IgD-negative memory B cell (primary cell): ENCODE measurements at regions not wholly inside any gene's neighbourhood (a gene's known extent, or its start where the extent isn't known, plus 50 kb on each side); places are given as distances from the start of the nearest gene placed in this dataset.
A peak's percentile ranks its signal among the peaks of the same experiment; 100 is the strongest.

Experiments
- H3K27ac Mint-ChIP-seq, 3 donors: one replicate each; pipeline ENCODE4 v1.8.0; 2020 to 2022; ENCODE audit warnings: mild to moderate bottlenecking in 3 of 3, mixed read lengths in 3 of 3, moderate library complexity in 1 of 3
- H3K27me3 Mint-ChIP-seq: one replicate; pipeline ENCODE4 v1.8.0; 2021; ENCODE audit warnings: mixed read lengths
- H3K36me3 Mint-ChIP-seq: one replicate; pipeline ENCODE4 v1.8.0; 2020; ENCODE audit warnings: mild to moderate bottlenecking, mixed read lengths
- H3K4me1 Mint-ChIP-seq, 3 donors: one replicate each; pipeline ENCODE4 v1.8.0; 2020 to 2022; ENCODE audit warnings: mixed read lengths in 3 of 3, mild to moderate bottlenecking in 1 of 3
- H3K4me3 Mint-ChIP-seq, 4 donors: one replicate each; pipeline ENCODE4 v1.8.0; 2020 to 2022; ENCODE audit warnings: mild to moderate bottlenecking in 4 of 4, mixed read lengths in 4 of 4, moderate library complexity in 3 of 4
- H3K9me3 Mint-ChIP-seq, 3 donors: one replicate each; pipeline ENCODE4 v1.8.0; 2020 to 2021; ENCODE audit warnings: mixed read lengths in 3 of 3, mild to moderate bottlenecking in 1 of 3

- H3K4me1 Mint-ChIP-seq, result no peaks in the 10 kb centered on the region
- H3K36me3 Mint-ChIP-seq, result peaks cover 2% of the 10 kb centered on the region
- H3K27ac Mint-ChIP-seq, result no peak overlapping the region
- peaks cover 11% of the 10 kb centered on the region for H3K27me3 Mint-ChIP-seq
- no peak overlapping the region for H3K4me3 Mint-ChIP-seq
- H3K9me3 Mint-ChIP-seq, result peaks cover 0 to 4% (median 0%) of the 10 kb centered on the region in 3 donors
These were observed 76.4 kb downstream of the BOD1L2 start for GRCh38 chr18:57223144-57223870.

- peaks cover 0 to 10% (median 2%) of the 10 kb centered on the region in 3 donors for H3K9me3 Mint-ChIP-seq
- H3K4me1 Mint-ChIP-seq, result no peaks in the 10 kb centered on the region
- H3K36me3 Mint-ChIP-seq, result no peaks in the 10 kb centered on the region
- no peak overlapping the region for H3K27ac Mint-ChIP-seq
- H3K4me3 Mint-ChIP-seq, result no peak overlapping the region
- H3K27me3 Mint-ChIP-seq, result peaks cover 11% of the 10 kb centered on the region
These were observed 84.1 kb downstream of the BOD1L2 start for GRCh38 chr18:57230861-57231585.

GRCh38 chr18:57231864-57232263 is 85.0 kb downstream of the BOD1L2 start:
- no peak overlapping the region for H3K27ac Mint-ChIP-seq
- no peaks in the 10 kb centered on the region for H3K4me1 Mint-ChIP-seq
- peaks cover 0 to 10% (median 2%) of the 10 kb centered on the region in 3 donors for H3K9me3 Mint-ChIP-seq
- no peaks in the 10 kb centered on the region for H3K36me3 Mint-ChIP-seq
- H3K4me3 Mint-ChIP-seq, result no peak overlapping the region
- H3K27me3 Mint-ChIP-seq, result peaks cover 7% of the 10 kb centered on the region

- H3K9me3 Mint-ChIP-seq, result peaks cover 0 to 2% (median 2%) of the 10 kb centered on the region in 3 donors
- no peak overlapping the region for H3K4me3 Mint-ChIP-seq
- no peaks in the 10 kb centered on the region for H3K36me3 Mint-ChIP-seq
- H3K27ac Mint-ChIP-seq, result no peak overlapping the region
- peaks cover 7% of the 10 kb centered on the region for H3K27me3 Mint-ChIP-seq
- no peaks in the 10 kb centered on the region for H3K4me1 Mint-ChIP-seq
These were observed 87.5 kb downstream of the BOD1L2 start for GRCh38 chr18:57234346-57234745.

GRCh38 chr18:57241869-57242268 is 95.0 kb downstream of the BOD1L2 start:
- no peaks in the 10 kb centered on the region for H3K4me1 Mint-ChIP-seq
- no peaks in the 10 kb centered on the region for H3K9me3 Mint-ChIP-seq
- no peak overlapping the region for H3K27ac Mint-ChIP-seq
- H3K27me3 Mint-ChIP-seq, result peaks cover 7% of the 10 kb centered on the region
- H3K36me3 Mint-ChIP-seq, result no peaks in the 10 kb centered on the region
- no peak overlapping the region for H3K4me3 Mint-ChIP-seq

GRCh38 chr18:57242285-57242684 is 95.4 kb downstream of the BOD1L2 start:
- Mint-ChIP-seq H3K4me3 (no peak overlapping the region), H3K36me3 (no peaks in the 10 kb centered on the region), H3K4me1 (peaks cover 0 to 2% (median 0%) of the 10 kb centered on the region in 3 donors), H3K27me3 (peaks cover 7% of the 10 kb centered on the region), H3K9me3 (no peaks in the 10 kb centered on the region), H3K27ac (peak overlapping the region in 1 of 3 donors; percentile 42)

- Mint-ChIP-seq H3K4me1 (peaks cover 0 to 2% (median 0%) of the 10 kb centered on the region in 3 donors), H3K4me3 (no peak overlapping the region), H3K27me3 (peaks cover 7% of the 10 kb centered on the region), H3K9me3 (no peaks in the 10 kb centered on the region), H3K27ac (no peak overlapping the region), H3K36me3 (no peaks in the 10 kb centered on the region)
These were observed 96.8 kb downstream of the BOD1L2 start for GRCh38 chr18:57243624-57244179.

- no peaks in the 10 kb centered on the region for H3K9me3 Mint-ChIP-seq
- H3K27ac Mint-ChIP-seq, result no peak overlapping the region
- H3K4me1 Mint-ChIP-seq, result peaks cover 0 to 2% (median 0%) of the 10 kb centered on the region in 3 donors
- no peak overlapping the region for H3K4me3 Mint-ChIP-seq
- H3K36me3 Mint-ChIP-seq, result no peaks in the 10 kb centered on the region
- peaks cover 6% of the 10 kb centered on the region for H3K27me3 Mint-ChIP-seq
These were observed 102.3 kb downstream of the BOD1L2 start for GRCh38 chr18:57249179-57249578.

GRCh38 chr18:57249883-57250282 is 102.5 kb upstream of the ST8SIA3 start:
- H3K27me3 Mint-ChIP-seq, result peaks cover 7% of the 10 kb centered on the region
- no peak overlapping the region for H3K4me3 Mint-ChIP-seq
- no peak overlapping the region for H3K27ac Mint-ChIP-seq
- no peaks in the 10 kb centered on the region for H3K36me3 Mint-ChIP-seq
- no peaks in the 10 kb centered on the region for H3K9me3 Mint-ChIP-seq
- peaks cover 0 to 2% (median 0%) of the 10 kb centered on the region in 3 donors for H3K4me1 Mint-ChIP-seq

- Mint-ChIP-seq H3K27me3 (peaks cover 6% of the 10 kb centered on the region), H3K4me3 (no peak overlapping the region), H3K9me3 (no peaks in the 10 kb centered on the region), H3K27ac (no peak overlapping the region), H3K36me3 (no peaks in the 10 kb centered on the region), H3K4me1 (peaks cover 0 to 2% (median 0%) of the 10 kb centered on the region in 3 donors)
These were observed 100.6 kb upstream of the ST8SIA3 start for GRCh38 chr18:57251747-57252146.

- Mint-ChIP-seq H3K4me1 (no peaks in the 10 kb centered on the region), H3K27me3 (peaks cover 7% of the 10 kb centered on the region), H3K36me3 (no peaks in the 10 kb centered on the region), H3K9me3 (peaks cover 0 to under 1% (median 0%) of the 10 kb centered on the region in 3 donors), H3K4me3 (no peak overlapping the region), H3K27ac (no peak overlapping the region)
These were observed 98.5 kb upstream of the ST8SIA3 start for GRCh38 chr18:57253903-57254302.

- H3K4me3 Mint-ChIP-seq, result no peak overlapping the region
- H3K36me3 Mint-ChIP-seq, result no peaks in the 10 kb centered on the region
These were observed 94.1 kb upstream of the ST8SIA3 start for GRCh38 chr18:57258131-57258777.

GRCh38 chr18:57267368-57267925 is 84.9 kb upstream of the ST8SIA3 start:
- Mint-ChIP-seq H3K9me3 (peaks cover 0 to 2% (median 1%) of the 10 kb centered on the region in 3 donors), H3K27me3 (peaks cover 6% of the 10 kb centered on the region), H3K27ac (no peak overlapping the region), H3K4me1 (no peaks in the 10 kb centered on the region), H3K36me3 (no peaks in the 10 kb centered on the region), H3K4me3 (no peak overlapping the region)

More at GRCh38 chr18:57258131-57258777, 94.1 kb upstream of the ST8SIA3 start:
- H3K27ac Mint-ChIP-seq, result no peak overlapping the region
- H3K9me3 Mint-ChIP-seq, result peaks cover 0 to 3% (median 2%) of the 10 kb centered on the region in 3 donors
- H3K4me1 Mint-ChIP-seq, result no peaks in the 10 kb centered on the region
- peaks cover 8% of the 10 kb centered on the region for H3K27me3 Mint-ChIP-seq

- no peaks in the 10 kb centered on the region for H3K36me3 Mint-ChIP-seq
- H3K27ac Mint-ChIP-seq, result no peak overlapping the region
- peaks cover 0 to 2% (median 1%) of the 10 kb centered on the region in 3 donors for H3K9me3 Mint-ChIP-seq
- H3K4me1 Mint-ChIP-seq, result no peaks in the 10 kb centered on the region
- H3K27me3 Mint-ChIP-seq, result peaks cover 6% of the 10 kb centered on the region
- H3K4me3 Mint-ChIP-seq, result no peak overlapping the region
These were observed 82.6 kb upstream of the ST8SIA3 start for GRCh38 chr18:57269756-57270155.

- no peak overlapping the region for H3K27ac Mint-ChIP-seq
- H3K4me1 Mint-ChIP-seq, result no peaks in the 10 kb centered on the region
- H3K4me3 Mint-ChIP-seq, result no peak overlapping the region
- no peaks in the 10 kb centered on the region for H3K36me3 Mint-ChIP-seq
- H3K27me3 Mint-ChIP-seq, result peaks cover 6% of the 10 kb centered on the region
- H3K9me3 Mint-ChIP-seq, result peaks cover 0 to 2% (median 1%) of the 10 kb centered on the region in 3 donors
These were observed 82.2 kb upstream of the ST8SIA3 start for GRCh38 chr18:57270156-57270555.
